NK-92 (cell line): ENCODE measurements at regions not wholly inside any gene's neighbourhood (a gene's known extent, or its start where the extent isn't known, plus 50 kb on each side); places are given as distances from the start of the nearest gene placed in this dataset.

Source experiments
- DNase-seq: peaks from one replicate; lab custom pipeline; 2025; ENCODE audit not compliant: unreplicated experiment; lab: John Stamatoyannopoulos, UW

GRCh38 chr22:48707763-48708557 is 1119.7 kb downstream of the BRD1 start:
- DNase-seq, result no peak

GRCh38 chr22:48706934-48707762 is 1120.5 kb downstream of the BRD1 start:
- DNase-seq, result no peak

- DNase-seq, result no peak
These were observed 1121.6 kb downstream of the BRD1 start for GRCh38 chr22:48705917-48706605.

GRCh38 chr22:48705159-48705916 is 1122.3 kb downstream of the BRD1 start:
- no peak for DNase-seq

GRCh38 chr22:48704335-48704734 is 1123.3 kb downstream of the BRD1 start:
- DNase-seq, result no peak

GRCh38 chr22:48703265-48703941 is 1124.3 kb downstream of the BRD1 start:
- no peak for DNase-seq

- no peak for DNase-seq
These were observed 1125.0 kb downstream of the BRD1 start for GRCh38 chr22:48702573-48703264.

GRCh38 chr22:48701296-48702030 is 1126.2 kb downstream of the BRD1 start:
- no peak for DNase-seq

GRCh38 chr22:48700566-48701295 is 1126.9 kb downstream of the BRD1 start:
- no peak for DNase-seq

GRCh38 chr22:48700180-48700565 is 1127.5 kb downstream of the BRD1 start:
- DNase-seq, result no peak

GRCh38 chr22:48699511-48699910 is 1128.2 kb downstream of the BRD1 start:
- no peak for DNase-seq

GRCh38 chr22:48698618-48699017 is 1129.1 kb downstream of the BRD1 start:
- DNase-seq, result no peak

- no peak for DNase-seq
These were observed 1129.9 kb downstream of the BRD1 start for GRCh38 chr22:48697694-48698276.

- DNase-seq, result no peak
These were observed 1130.5 kb downstream of the BRD1 start for GRCh38 chr22:48697223-48697622.

- no peak for DNase-seq
These were observed 1131.3 kb downstream of the BRD1 start for GRCh38 chr22:48696371-48696770.

- no peak for DNase-seq
These were observed 1131.9 kb downstream of the BRD1 start for GRCh38 chr22:48695731-48696305.

- DNase-seq, result no peak
These were observed 1132.4 kb downstream of the BRD1 start for GRCh38 chr22:48695251-48695650.
